ENCODE measurements at regions not wholly inside any gene's neighbourhood (a gene's known extent, or its start where the extent isn't known, plus 50 kb on each side); places are given as distances from the start of the nearest gene placed in this dataset.

DNA sequence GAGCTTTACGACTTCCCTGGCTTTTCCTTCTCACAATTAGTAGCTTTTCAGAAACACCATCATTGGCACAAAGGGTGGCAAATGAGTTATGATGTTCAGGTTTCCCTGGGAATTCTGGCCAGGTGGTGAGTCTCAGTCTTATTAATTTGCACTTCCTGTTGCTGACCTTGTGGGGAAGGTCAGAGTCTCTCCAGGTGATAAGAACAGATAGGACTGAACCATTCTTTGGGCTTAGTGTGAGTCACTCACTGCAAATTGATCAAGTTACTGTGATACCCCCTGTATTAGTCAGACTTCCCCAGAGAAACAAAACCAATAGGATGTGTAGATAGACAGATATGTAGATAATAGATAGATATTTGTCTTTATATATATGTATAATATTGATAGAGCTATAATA, 53.8 kb upstream of the RANBP3L start:
- TF ChIP-seq, protein P1, sequence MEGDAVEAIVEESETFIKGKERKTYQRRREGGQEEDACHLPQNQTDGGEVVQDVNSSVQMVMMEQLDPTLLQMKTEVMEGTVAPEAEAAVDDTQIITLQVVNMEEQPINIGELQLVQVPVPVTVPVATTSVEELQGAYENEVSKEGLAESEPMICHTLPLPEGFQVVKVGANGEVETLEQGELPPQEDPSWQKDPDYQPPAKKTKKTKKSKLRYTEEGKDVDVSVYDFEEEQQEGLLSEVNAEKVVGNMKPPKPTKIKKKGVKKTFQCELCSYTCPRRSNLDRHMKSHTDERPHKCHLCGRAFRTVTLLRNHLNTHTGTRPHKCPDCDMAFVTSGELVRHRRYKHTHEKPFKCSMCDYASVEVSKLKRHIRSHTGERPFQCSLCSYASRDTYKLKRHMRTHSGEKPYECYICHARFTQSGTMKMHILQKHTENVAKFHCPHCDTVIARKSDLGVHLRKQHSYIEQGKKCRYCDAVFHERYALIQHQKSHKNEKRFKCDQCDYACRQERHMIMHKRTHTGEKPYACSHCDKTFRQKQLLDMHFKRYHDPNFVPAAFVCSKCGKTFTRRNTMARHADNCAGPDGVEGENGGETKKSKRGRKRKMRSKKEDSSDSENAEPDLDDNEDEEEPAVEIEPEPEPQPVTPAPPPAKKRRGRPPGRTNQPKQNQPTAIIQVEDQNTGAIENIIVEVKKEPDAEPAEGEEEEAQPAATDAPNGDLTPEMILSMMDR (IDR thresholded peaks at IDR 0.05; ENCODE audit: unreplicated experiment): no peak
- Mint-ChIP-seq H3K36me3 (ENCODE audit: insufficient read depth, unreplicated experiment) (no peaks in the 10 kb centered on the region), H3K27me3 (ENCODE audit: unreplicated experiment) (peaks cover 16% of the 10 kb centered on the region), H3K4me3 (ENCODE audit: low read depth, unreplicated experiment) (no peak overlapping the region), H3K27ac (ENCODE audit: unreplicated experiment) (no peak overlapping the region), H3K4me1 (ENCODE audit: low read depth, unreplicated experiment) (no peaks in the 10 kb centered on the region), H3K9me3 (ENCODE audit: low read depth, unreplicated experiment) (no peaks in the 10 kb centered on the region)
- no TSS peak for BruUV-seq (replicated peaks)
- no peak for DNase-seq
- CTCF ChIA-PET: no interaction called here
- intact Hi-C loops (cut with micrococcal nuclease; ENCODE audit: unreplicated experiment): no loop called here

GRCh38 chr5:36356915-36357314, 55.2 kb upstream of the RANBP3L start:
- intact Hi-C loops (cut with micrococcal nuclease; ENCODE audit: unreplicated experiment): no loop called here
- Mint-ChIP-seq H3K36me3 (ENCODE audit: insufficient read depth, unreplicated experiment) (no peaks in the 10 kb centered on the region), H3K27ac (ENCODE audit: unreplicated experiment) (no peak overlapping the region), H3K27me3 (ENCODE audit: unreplicated experiment) (peaks cover 13% of the 10 kb centered on the region), H3K4me1 (ENCODE audit: low read depth, unreplicated experiment) (no peaks in the 10 kb centered on the region), H3K4me3 (ENCODE audit: low read depth, unreplicated experiment) (no peak overlapping the region), H3K9me3 (ENCODE audit: low read depth, unreplicated experiment) (no peaks in the 10 kb centered on the region)
- no peak for DNase-seq
- CTCF ChIA-PET: interaction anchor here (0.6 kb wide), 1 partner anchor 42 kb away, joined by 6 read pairs; no protein-coding TSS in a partner anchor
- TF ChIP-seq, protein P1 (IDR thresholded peaks at IDR 0.05; ENCODE audit: unreplicated experiment): no peak
- BruUV-seq (replicated peaks): no TSS peak

- H3K9me3 Mint-ChIP-seq (ENCODE audit: low read depth, unreplicated experiment): no peaks in the 10 kb centered on the region
- TF ChIP-seq, protein P1 (IDR thresholded peaks at IDR 0.05; ENCODE audit: unreplicated experiment): no peak
- DNase-seq: no peak
- CTCF ChIA-PET: interaction anchor here (0.6 kb wide), 1 partner anchor 42 kb away, joined by 6 read pairs; no protein-coding TSS in a partner anchor
- intact Hi-C loops (cut with micrococcal nuclease; ENCODE audit: unreplicated experiment): no loop called here
- no TSS peak for BruUV-seq (replicated peaks)
- H3K4me1 Mint-ChIP-seq (ENCODE audit: low read depth, unreplicated experiment): no peaks in the 10 kb centered on the region
- H3K27ac Mint-ChIP-seq (ENCODE audit: unreplicated experiment): no peak overlapping the region
- no peaks in the 10 kb centered on the region for H3K36me3 Mint-ChIP-seq (ENCODE audit: insufficient read depth, unreplicated experiment)
- H3K4me3 Mint-ChIP-seq (ENCODE audit: low read depth, unreplicated experiment): no peak overlapping the region
- peaks cover 13% of the 10 kb centered on the region for H3K27me3 Mint-ChIP-seq (ENCODE audit: unreplicated experiment)
Measured at GRCh38 chr5:36357391-36357975, 55.8 kb upstream of the RANBP3L start.

DNA sequence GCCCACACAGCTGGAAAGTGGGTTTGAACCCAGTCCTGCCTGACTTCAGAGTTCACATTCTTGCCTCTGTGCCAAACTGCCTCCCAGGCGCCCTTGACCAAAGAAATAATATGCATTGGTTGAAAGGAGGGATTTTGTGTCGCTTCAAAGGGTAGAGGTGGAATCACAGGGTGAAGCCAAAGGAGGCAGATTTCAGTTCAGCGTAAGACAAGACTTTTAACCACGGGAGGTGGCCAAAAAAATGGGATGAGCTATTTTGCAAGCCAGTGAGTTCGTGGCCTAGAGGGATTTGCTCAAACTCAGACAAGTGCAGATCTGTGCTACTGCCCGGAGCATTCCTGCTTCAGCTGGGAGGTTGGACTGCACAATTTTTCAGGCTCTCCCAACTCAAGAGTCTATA, 57.6 kb upstream of the RANBP3L start:
- Mint-ChIP-seq H3K36me3 (ENCODE audit: insufficient read depth, unreplicated experiment) (no peaks in the 10 kb centered on the region), H3K4me3 (ENCODE audit: low read depth, unreplicated experiment) (no peak overlapping the region), H3K9me3 (ENCODE audit: low read depth, unreplicated experiment) (no peaks in the 10 kb centered on the region), H3K27me3 (ENCODE audit: unreplicated experiment) (peaks cover under 1% of the 10 kb centered on the region), H3K27ac (ENCODE audit: unreplicated experiment) (no peak overlapping the region), H3K4me1 (ENCODE audit: low read depth, unreplicated experiment) (no peaks in the 10 kb centered on the region)
- CTCF ChIA-PET: no interaction called here
- TF ChIP-seq, protein P1 (IDR thresholded peaks at IDR 0.05; ENCODE audit: unreplicated experiment): no peak
- no TSS peak for BruUV-seq (replicated peaks)
- DNase-seq: no peak
- intact Hi-C loops (cut with micrococcal nuclease; ENCODE audit: unreplicated experiment): no loop called here
